PC-3 (cell line): ENCODE measurements at regions not wholly inside any gene's neighbourhood (a gene's known extent, or its start where the extent isn't known, plus 50 kb on each side); places are given as distances from the start of the nearest gene placed in this dataset.
A peak's percentile ranks its signal among the peaks of the same experiment; 100 is the strongest.

Source experiments
- ATAC-seq: fragments of 200-7000 bp; cut with Tn5 transposase; 2 replicates; pipeline ENCODE4 v1.9.1; 2020; ENCODE audit warnings: mild to moderate bottlenecking, moderate library complexity
- BruUV-seq: library from RNA; stranded (reverse); fragments of 400-500 nt; replicated peaks from 2 replicates; lab custom pipeline; 2021; lab: Mats Ljungman, UMichigan
- CTCF ChIA-PET: fragments of 300-600 bp; sonication (Branson Sonifier 250); formaldehyde crosslinking; loops from one replicate; lab custom pipeline; 2022; ENCODE audit warnings: antibody characterized with exemption; lab: Charles Lee
- POLR2A ChIA-PET: fragments of 300-600 bp; sonication (Branson Sonifier 250); formaldehyde crosslinking; loops from one replicate; lab custom pipeline; 2022; ENCODE audit warnings: antibody characterized with exemption; ENCODE audit not compliant: unreplicated experiment; lab: Charles Lee
- DNase-seq: peaks from one replicate; pipeline ENCODE4 v3.0.0-alpha.2; 2015
- H2AFZ ChIP-seq: fragments of 300-600 bp; sonication (generic); 2 replicates; pipeline ENCODE4 v1.6.0; 2016; ENCODE audit warnings: antibody characterized with exemption, low read length
- H3F3A ChIP-seq: fragments of 300-600 bp; sonication (generic); one replicate; pipeline ENCODE4 v1.6.0; 2017; ENCODE audit warnings: antibody characterized with exemption, low read length, control low read depth, mild to moderate bottlenecking; ENCODE audit not compliant: unreplicated experiment
- H3K27ac ChIP-seq: fragments of 300-600 bp; sonication (generic); 2 replicates; pipeline ENCODE4 v1.5.1; 2016; ENCODE audit warnings: mild to moderate bottlenecking, low read length
- H3K27me3 ChIP-seq: fragments of 300-600 bp; sonication (generic); 2 replicates; pipeline ENCODE4 v1.6.1; 2016; ENCODE audit warnings: low read length, mixed read lengths
- H3K36me3 ChIP-seq: fragments of 300-600 bp; sonication (generic); 2 replicates; pipeline ENCODE4 v1.6.1; 2016; ENCODE audit warnings: low read depth, mixed run types, low read length, mixed read lengths
- H3K4me1 ChIP-seq: fragments of 300-600 bp; sonication (generic); 2 replicates; pipeline ENCODE4 v1.5.1; 2016; ENCODE audit warnings: low read length; ENCODE audit not compliant: insufficient read depth
- H3K4me2 ChIP-seq: fragments of 300-600 bp; sonication (generic); 2 replicates; pipeline ENCODE4 v1.6.0; 2016; ENCODE audit warnings: low read length
- H3K4me3 ChIP-seq: fragments of 300-600 bp; sonication (generic); 2 replicates; pipeline ENCODE4 v1.5.1; 2016; ENCODE audit warnings: mild to moderate bottlenecking, low read length, mixed read lengths
- H3K79me2 ChIP-seq: fragments of 300-600 bp; sonication (generic); 2 replicates; pipeline ENCODE4 v1.6.1; 2017; ENCODE audit warnings: low read length, mixed read lengths
- H3K9ac ChIP-seq: fragments of 300-600 bp; sonication (generic); 2 replicates; pipeline ENCODE4 v1.6.0; 2016; ENCODE audit warnings: mild to moderate bottlenecking, low read length
- H3K9me2 ChIP-seq: fragments of 300-600 bp; sonication (generic); replicated peaks from 2 replicates; pipeline ENCODE4 v1.6.1; 2016; ENCODE audit warnings: mixed run types, low read length, mixed read lengths
- H3K9me3 ChIP-seq: fragments of 300-600 bp; sonication (generic); 2 replicates; pipeline ENCODE4 v1.6.1; 2016; ENCODE audit warnings: low read length, mixed read lengths
- H4K20me1 ChIP-seq: fragments of 300-600 bp; sonication (generic); 2 replicates; pipeline ENCODE4 v1.6.1; 2016; ENCODE audit warnings: low read length, mixed read lengths
- EZH2 ChIP-seq: fragments of 300-600 bp; sonication (generic); IDR thresholded peaks from one replicate; pipeline ENCODE4 v1.6.1; 2017; ENCODE audit warnings: antibody characterized with exemption, mild to moderate bottlenecking, low read length; ENCODE audit not compliant: unreplicated experiment
- EZH2phosphoT487 ChIP-seq: fragments of 300-600 bp; sonication (generic); IDR thresholded peaks from 2 replicates; pipeline ENCODE4 v1.6.1; 2018; ENCODE audit warnings: mild to moderate bottlenecking, antibody characterized with exemption, low read length, borderline replicate concordance
- intact Hi-C: fragments of 100-400 bp; cut with micrococcal nuclease; formaldehyde crosslinking; loops from 2 replicates; pipeline ENCODE4 v1.9.0; 2023
- TF ChIP-seq, protein P1 (sequence below): fragments of 300-600 bp; sonication (generic); conservative IDR thresholded peaks from 2 replicates; pipeline ENCODE4 v1.5.1; 2017; ENCODE audit warnings: antibody characterized with exemption, low read depth, mild to moderate bottlenecking, low read length

DNA sequence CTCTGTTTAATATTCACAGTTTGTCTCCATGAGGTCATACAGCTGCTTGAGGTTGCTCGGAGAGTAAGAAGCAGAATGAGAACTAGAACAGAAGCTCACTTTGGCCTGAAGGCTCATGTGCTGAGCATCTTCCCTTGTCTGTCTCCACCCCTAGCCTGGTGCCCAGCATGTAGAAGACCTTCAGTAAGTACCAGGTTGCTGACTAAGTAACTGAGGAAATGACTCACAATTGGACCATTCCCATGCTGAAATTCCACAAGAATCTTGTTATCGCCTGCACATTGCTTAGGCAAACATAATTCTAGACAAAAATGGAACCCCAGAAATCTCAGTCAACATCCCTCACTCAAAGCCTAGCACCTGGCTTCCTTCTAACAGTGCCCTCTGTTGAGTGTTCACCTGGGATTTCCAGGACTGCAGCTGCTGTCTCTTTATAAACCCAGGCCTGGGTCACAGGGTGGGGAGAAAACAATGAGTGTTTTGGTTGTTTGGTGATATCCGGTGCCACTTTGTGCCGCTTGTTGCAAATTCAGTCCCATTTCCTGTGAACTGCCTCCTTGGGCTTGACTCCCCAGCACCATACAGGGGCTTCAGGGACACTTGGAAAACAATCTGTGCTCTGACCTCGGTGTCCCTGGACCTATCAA, 406.8 kb downstream of the ETS1 start:
- Histone ChIP-seq H4K20me1 (no peaks in the 10 kb centered on the region), H3K9me3 (no peaks in the 10 kb centered on the region), H3K36me3 (no peaks in the 10 kb centered on the region), H3K79me2 (no peaks in the 10 kb centered on the region), H3K9ac (no peak overlapping the region), H3K27ac (peak overlapping the region; percentile 52), H2AFZ (peak overlapping the region; percentile 31; the same call in 1 of the 2 replicates), H3K4me1 (peaks cover 30% of the 10 kb centered on the region), H3K4me2 (peak overlapping the region; percentile 28), H3K27me3 (no peaks in the 10 kb centered on the region), H3K4me3 (no peak overlapping the region), H3K9me2 (no peaks in the 10 kb centered on the region), H3F3A (no peaks in the 10 kb centered on the region)
- intact Hi-C loops: loop anchor here (1.0 kb wide), 1 partner anchor 28 kb away; no protein-coding TSS in a partner anchor
- ATAC-seq (peak; percentile 93), DNase-seq (peak; percentile 97)
- TF ChIP-seq, protein P1, sequence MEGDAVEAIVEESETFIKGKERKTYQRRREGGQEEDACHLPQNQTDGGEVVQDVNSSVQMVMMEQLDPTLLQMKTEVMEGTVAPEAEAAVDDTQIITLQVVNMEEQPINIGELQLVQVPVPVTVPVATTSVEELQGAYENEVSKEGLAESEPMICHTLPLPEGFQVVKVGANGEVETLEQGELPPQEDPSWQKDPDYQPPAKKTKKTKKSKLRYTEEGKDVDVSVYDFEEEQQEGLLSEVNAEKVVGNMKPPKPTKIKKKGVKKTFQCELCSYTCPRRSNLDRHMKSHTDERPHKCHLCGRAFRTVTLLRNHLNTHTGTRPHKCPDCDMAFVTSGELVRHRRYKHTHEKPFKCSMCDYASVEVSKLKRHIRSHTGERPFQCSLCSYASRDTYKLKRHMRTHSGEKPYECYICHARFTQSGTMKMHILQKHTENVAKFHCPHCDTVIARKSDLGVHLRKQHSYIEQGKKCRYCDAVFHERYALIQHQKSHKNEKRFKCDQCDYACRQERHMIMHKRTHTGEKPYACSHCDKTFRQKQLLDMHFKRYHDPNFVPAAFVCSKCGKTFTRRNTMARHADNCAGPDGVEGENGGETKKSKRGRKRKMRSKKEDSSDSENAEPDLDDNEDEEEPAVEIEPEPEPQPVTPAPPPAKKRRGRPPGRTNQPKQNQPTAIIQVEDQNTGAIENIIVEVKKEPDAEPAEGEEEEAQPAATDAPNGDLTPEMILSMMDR: no peak
- no peak for TF ChIP-seq EZH2
- BruUV-seq: no TSS peak
- CTCF ChIA-PET: interaction anchor here (0.7 kb wide), 1 partner anchor 80 kb away, joined by 3 read pairs; no protein-coding TSS in a partner anchor
- POLR2A ChIA-PET: no interaction called here

DNA sequence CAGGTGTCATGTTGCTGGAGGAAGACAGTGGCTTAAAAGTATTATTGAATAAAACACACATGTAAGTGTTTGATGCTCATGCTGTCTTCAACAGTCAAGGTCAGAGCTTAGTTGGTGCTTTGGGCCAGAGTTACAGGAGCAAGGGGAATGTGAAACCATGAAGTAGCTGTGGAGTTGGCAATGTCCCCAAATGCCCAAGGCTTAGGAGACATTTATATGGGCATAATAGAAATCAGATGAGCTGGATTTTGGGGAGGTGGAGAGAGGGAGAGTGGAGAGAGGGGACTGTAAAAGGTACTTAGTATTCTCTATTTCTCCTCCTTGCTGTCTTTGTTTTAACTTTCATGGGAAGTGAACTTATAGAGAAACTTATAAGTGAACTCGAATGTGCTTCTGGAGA, 407.8 kb downstream of the ETS1 start:
- ChIA-PET CTCF (no interaction called here), POLR2A (no interaction called here)
- no peaks in the 10 kb centered on the region for H3K27me3 ChIP-seq
- H2AFZ ChIP-seq: no peak overlapping the region
- peaks cover 34% of the 10 kb centered on the region for H3K4me1 ChIP-seq
- H4K20me1 ChIP-seq: no peaks in the 10 kb centered on the region
- no peak overlapping the region for H3K9ac ChIP-seq
- no peaks in the 10 kb centered on the region for H3K36me3 ChIP-seq
- intact Hi-C loops: no loop called here
- no peaks in the 10 kb centered on the region for H3F3A ChIP-seq
- no peak overlapping the region for H3K27ac ChIP-seq
- no peaks in the 10 kb centered on the region for H3K9me3 ChIP-seq
- no peaks in the 10 kb centered on the region for H3K9me2 ChIP-seq
- TF ChIP-seq, protein P1: no peak
- no peak for TF ChIP-seq EZH2phosphoT487
- no peak for TF ChIP-seq EZH2
- no peak overlapping the region for H3K4me2 ChIP-seq
- DNase-seq (peak; percentile 24), ATAC-seq (no peak)
- no peak overlapping the region for H3K4me3 ChIP-seq
- BruUV-seq: no TSS peak
- no peaks in the 10 kb centered on the region for H3K79me2 ChIP-seq

DNA sequence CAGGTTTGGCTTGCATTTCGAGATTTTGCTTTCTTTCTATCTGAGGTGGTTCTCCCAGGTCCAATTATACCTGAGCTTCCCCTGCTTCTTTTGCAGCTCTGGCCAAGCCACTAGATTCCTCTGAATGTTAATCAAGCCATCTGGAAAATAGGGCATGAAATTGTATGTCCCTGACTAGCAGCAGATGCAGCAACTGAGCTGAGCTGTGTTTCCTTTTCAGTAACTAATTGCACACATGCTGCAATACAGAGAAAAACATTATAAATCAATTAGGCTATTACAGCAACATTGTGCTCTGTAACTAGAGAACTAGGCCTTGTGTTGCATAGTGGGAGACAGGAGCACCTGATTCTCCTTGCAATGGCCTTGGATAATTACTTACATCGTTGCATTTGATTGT, 408.3 kb downstream of the ETS1 start:
- H4K20me1 ChIP-seq: no peaks in the 10 kb centered on the region
- no peak overlapping the region for H3K4me3 ChIP-seq
- no peaks in the 10 kb centered on the region for H3K36me3 ChIP-seq
- peaks cover 34% of the 10 kb centered on the region for H3K4me1 ChIP-seq
- no peaks in the 10 kb centered on the region for H3K27me3 ChIP-seq
- no peak for DNase-seq
- intact Hi-C loops: no loop called here
- ChIA-PET CTCF (interaction anchor here (0.6 kb wide), 1 partner anchor 21 kb away, joined by 3 read pairs; no protein-coding TSS in a partner anchor), POLR2A (interaction anchor here (0.6 kb wide), 1 partner anchor 296 kb away, joined by 6 read pairs; no protein-coding TSS in a partner anchor)
- BruUV-seq: no TSS peak
- H3K9me3 ChIP-seq: no peaks in the 10 kb centered on the region
- ATAC-seq: no peak
- H3K9ac ChIP-seq: no peak overlapping the region
- no peaks in the 10 kb centered on the region for H3K79me2 ChIP-seq
- no peaks in the 10 kb centered on the region for H3K9me2 ChIP-seq
- H2AFZ ChIP-seq: no peak overlapping the region
- H3F3A ChIP-seq: no peaks in the 10 kb centered on the region
- no peak overlapping the region for H3K4me2 ChIP-seq
- no peak overlapping the region for H3K27ac ChIP-seq
- TF ChIP-seq EZH2: no peak
- TF ChIP-seq, protein P1: no peak
- no peak for TF ChIP-seq EZH2phosphoT487
